ENCODE measurements at regions not wholly inside any gene's neighbourhood (a gene's known extent, or its start where the extent isn't known, plus 50 kb on each side); places are given as distances from the start of the nearest gene placed in this dataset.

DNA sequence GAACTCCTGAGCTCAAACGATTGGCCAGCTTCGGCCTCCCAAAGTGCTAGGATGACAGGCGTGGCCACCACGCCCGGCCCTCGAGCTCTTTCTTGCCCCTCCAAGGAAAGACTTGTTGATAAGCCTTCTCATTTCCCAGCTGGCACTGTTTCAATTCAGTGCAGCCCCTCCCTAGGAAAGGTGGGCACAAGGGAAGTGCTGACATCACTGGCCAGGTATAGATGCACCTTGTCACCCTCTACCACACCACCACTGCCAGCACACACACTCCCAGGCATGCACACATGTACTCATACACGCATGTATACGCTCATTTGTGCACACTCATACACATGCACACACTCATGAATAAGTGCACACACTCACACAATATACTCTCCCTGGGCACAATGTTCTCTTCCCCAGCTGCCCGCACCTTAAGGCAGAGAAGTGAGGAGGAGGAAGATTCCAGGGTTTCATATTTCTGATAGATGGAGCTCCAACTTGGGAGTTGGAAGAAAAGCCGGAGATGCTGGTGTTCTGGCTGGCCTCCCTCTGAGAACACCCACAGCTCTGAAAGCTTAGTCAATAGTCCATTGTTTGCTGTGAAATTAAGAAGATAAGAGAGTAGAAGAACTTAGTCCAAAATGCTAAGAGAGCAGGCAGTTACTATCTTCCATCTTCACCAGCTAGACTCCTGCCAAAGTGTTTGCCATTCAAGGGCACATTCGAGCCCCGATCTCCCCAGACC, 196.7 kb downstream of the FOXO1 start:
- Histone ChIP-seq H3K27ac (no peak overlapping the region), H3K27me3 (replicated peaks in 1 of 7) (no peaks in the 10 kb centered on the region), H3K36me3 (no peaks in the 10 kb centered on the region), H3K4me1 (peaks cover 0 to 4% (median 0%) of the 10 kb centered on the region in 6 donors), H3K9me3 (no peaks in the 10 kb centered on the region), H3K4me3 (no peak overlapping the region)
- TF ChIP-seq POLR2AphosphoS5 (IDR thresholded peaks at IDR 0.05) (no peak), POLR2A (IDR thresholded peaks at IDR 0.05) (no peak)
- TF ChIP-seq, protein P1, sequence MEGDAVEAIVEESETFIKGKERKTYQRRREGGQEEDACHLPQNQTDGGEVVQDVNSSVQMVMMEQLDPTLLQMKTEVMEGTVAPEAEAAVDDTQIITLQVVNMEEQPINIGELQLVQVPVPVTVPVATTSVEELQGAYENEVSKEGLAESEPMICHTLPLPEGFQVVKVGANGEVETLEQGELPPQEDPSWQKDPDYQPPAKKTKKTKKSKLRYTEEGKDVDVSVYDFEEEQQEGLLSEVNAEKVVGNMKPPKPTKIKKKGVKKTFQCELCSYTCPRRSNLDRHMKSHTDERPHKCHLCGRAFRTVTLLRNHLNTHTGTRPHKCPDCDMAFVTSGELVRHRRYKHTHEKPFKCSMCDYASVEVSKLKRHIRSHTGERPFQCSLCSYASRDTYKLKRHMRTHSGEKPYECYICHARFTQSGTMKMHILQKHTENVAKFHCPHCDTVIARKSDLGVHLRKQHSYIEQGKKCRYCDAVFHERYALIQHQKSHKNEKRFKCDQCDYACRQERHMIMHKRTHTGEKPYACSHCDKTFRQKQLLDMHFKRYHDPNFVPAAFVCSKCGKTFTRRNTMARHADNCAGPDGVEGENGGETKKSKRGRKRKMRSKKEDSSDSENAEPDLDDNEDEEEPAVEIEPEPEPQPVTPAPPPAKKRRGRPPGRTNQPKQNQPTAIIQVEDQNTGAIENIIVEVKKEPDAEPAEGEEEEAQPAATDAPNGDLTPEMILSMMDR (IDR thresholded peaks at IDR 0.05 in 8 of 11, conservative IDR thresholded peaks at IDR 0.05 in 3 of 11): no peak
- intact Hi-C loops (cut with DNase I; ENCODE audit: low total_unique reads): no loop called here
- DNase-seq: no peak
- WGBS, 5 donors: 88 to 97% (median 90%) methylated on average over 12 of the region's 12 CpGs

DNA sequence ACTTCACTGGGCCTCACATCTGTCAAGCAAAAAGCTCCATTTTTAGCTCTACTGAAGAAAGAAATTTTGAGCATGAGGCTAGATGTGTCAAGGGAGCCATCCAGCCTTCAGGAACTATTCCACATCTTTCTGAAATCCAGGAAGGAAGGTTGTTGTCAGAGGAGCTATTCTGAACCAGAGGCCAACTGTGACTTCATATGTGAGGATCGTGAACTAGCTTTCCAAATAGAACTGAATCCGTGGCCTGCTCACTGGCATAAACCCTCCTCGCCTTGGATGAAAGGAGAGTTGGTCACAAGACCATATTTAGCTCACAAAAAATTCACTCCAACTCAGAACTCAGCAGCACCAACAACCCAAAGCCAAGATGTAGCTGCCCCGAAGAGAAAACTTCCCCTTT, 195.8 kb downstream of the FOXO1 start:
- intact Hi-C loops (cut with DNase I; ENCODE audit: low total_unique reads): no loop called here
- H3K27me3 ChIP-seq (replicated peaks in 1 of 7): no peaks in the 10 kb centered on the region
- no peak overlapping the region for H3K4me3 ChIP-seq
- 85 to 92% (median 90%) methylated on average over 4 of the region's 4 CpGs for WGBS, 5 donors
- no peak overlapping the region for H3K27ac ChIP-seq
- no peaks in the 10 kb centered on the region for H3K36me3 ChIP-seq
- DNase-seq: no peak
- H3K9me3 ChIP-seq: no peaks in the 10 kb centered on the region
- TF ChIP-seq, protein P1 (IDR thresholded peaks at IDR 0.05 in 8 of 11, conservative IDR thresholded peaks at IDR 0.05 in 3 of 11): no peak
- TF ChIP-seq POLR2A (IDR thresholded peaks at IDR 0.05): no peak
- no peak for TF ChIP-seq POLR2AphosphoS5 (IDR thresholded peaks at IDR 0.05)
- no peaks in the 10 kb centered on the region for H3K4me1 ChIP-seq

DNA sequence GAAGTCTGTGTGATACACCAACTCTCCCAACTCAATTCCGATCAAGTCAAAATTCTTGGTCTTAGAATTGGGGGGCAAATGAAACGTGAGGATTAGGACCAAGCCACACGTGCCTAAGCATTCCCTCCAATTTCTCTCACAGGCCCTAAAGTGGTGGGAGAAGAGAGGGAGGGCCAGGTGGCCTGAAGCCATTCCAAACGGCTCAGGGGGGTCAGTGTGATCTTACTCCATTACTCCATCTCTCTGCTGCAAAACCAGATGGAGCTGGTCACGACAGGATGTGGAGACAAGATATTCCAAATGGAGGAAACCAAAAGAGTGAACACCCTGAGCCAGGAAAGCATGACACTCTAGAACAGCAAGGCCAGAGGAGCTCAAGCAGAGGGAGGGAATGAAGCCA, 195.4 kb downstream of the FOXO1 start:
- intact Hi-C loops (cut with DNase I; ENCODE audit: low total_unique reads): no loop called here
- no peaks in the 10 kb centered on the region for H3K27me3 ChIP-seq (replicated peaks in 1 of 7)
- H3K27ac ChIP-seq: no peak overlapping the region

DNA sequence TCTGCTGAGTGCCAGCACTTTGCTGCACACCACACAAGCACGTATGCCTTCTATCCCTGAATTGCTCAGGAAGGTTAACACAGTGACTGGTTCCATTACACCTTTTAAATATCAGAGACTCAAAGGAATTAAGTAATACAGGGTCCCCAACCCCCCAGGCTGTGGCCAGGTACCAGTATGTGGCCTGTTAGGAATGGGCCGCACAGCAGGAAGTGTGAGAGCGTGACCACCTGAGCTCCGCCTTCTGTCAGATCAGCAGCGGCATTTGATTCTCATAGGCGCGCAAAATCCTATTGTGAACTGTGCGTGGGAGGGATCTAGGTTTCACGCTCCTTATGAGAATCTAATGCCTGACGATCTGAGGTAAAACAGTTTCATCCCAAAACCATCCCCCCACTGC, 194.5 kb downstream of the FOXO1 start:
- no peaks in the 10 kb centered on the region for H3K9me3 ChIP-seq
- H3K27me3 ChIP-seq (replicated peaks in 1 of 7): no peaks in the 10 kb centered on the region
- WGBS, 5 donors: 96 to 99% (median 97%) methylated on average over 10 of the region's 10 CpGs
- intact Hi-C loops (cut with DNase I; ENCODE audit: low total_unique reads): no loop called here
- TF ChIP-seq POLR2AphosphoS5 (IDR thresholded peaks at IDR 0.05) (no peak), POLR2A (IDR thresholded peaks at IDR 0.05) (no peak)
- TF ChIP-seq, protein P1 (IDR thresholded peaks at IDR 0.05 in 8 of 11, conservative IDR thresholded peaks at IDR 0.05 in 3 of 11): no peak
- H3K36me3 ChIP-seq: no peaks in the 10 kb centered on the region
- no peak overlapping the region for H3K4me3 ChIP-seq
- peaks cover 0 to 7% (median 5%) of the 10 kb centered on the region in 6 donors for H3K4me1 ChIP-seq
- no peak for DNase-seq
- H3K27ac ChIP-seq: no peak overlapping the region

More for the DNA sequence above, 195.4 kb downstream of the FOXO1 start:
- H3K9me3 ChIP-seq: no peaks in the 10 kb centered on the region
- no peaks in the 10 kb centered on the region for H3K36me3 ChIP-seq
- H3K4me1 ChIP-seq: no peaks in the 10 kb centered on the region
- no peak overlapping the region for H3K4me3 ChIP-seq
- WGBS, 5 donors: 84 to 95% (median 92%) methylated on average over 5 of the region's 5 CpGs
- TF ChIP-seq, protein P1 (IDR thresholded peaks at IDR 0.05 in 8 of 11, conservative IDR thresholded peaks at IDR 0.05 in 3 of 11): no peak
- no peak for TF ChIP-seq POLR2AphosphoS5 (IDR thresholded peaks at IDR 0.05)
- TF ChIP-seq POLR2A (IDR thresholded peaks at IDR 0.05): no peak
- no peak for DNase-seq
